Fibroblast of lung (primary cell): ENCODE measurements at regions not wholly inside any gene's neighbourhood (a gene's known extent, or its start where the extent isn't known, plus 50 kb on each side); places are given as distances from the start of the nearest gene placed in this dataset.

Source experiments
- EZH2 ChIP-seq: IDR thresholded peaks from 2 replicates; pipeline ENCODE4 v1.5.1; 2012; ENCODE audit warnings: low read length, control low read depth, mild to moderate bottlenecking; ENCODE audit errors: missing control alignments
- TF ChIP-seq, protein P1 (sequence below), 2 donors: IDR thresholded peaks in 1 of 2; conservative IDR thresholded peaks in 1 of 2; 1 replicate in 1 of 2; 2 replicates in 1 of 2; pipeline ENCODE4 v1.5.1; 2011 to 2012; ENCODE audit warnings: low read length in 2 of 2, control low read depth in 1 of 2, inconsistent platforms in 1 of 2, low read depth in 1 of 2, mild to moderate bottlenecking in 1 of 2

DNA sequence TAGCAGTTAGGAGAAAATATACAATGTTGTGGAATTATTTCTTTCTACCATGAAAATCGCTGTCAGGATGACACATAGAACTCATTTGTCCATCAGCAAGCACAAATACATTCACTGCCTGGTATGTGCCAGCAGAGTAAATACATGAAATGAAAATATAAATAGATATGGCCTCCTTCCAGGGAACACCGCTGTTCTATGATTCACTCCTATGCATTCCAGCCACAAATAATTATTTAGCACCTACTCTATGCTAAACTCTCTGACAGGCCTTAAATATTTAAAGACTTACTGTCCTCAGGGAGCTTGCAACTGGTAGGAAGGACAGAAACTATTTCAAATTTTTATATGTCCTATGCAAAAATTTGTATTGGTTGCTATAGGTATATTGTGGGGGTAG is 975.0 kb upstream of the NCAM2 start:
- TF ChIP-seq, protein P1, sequence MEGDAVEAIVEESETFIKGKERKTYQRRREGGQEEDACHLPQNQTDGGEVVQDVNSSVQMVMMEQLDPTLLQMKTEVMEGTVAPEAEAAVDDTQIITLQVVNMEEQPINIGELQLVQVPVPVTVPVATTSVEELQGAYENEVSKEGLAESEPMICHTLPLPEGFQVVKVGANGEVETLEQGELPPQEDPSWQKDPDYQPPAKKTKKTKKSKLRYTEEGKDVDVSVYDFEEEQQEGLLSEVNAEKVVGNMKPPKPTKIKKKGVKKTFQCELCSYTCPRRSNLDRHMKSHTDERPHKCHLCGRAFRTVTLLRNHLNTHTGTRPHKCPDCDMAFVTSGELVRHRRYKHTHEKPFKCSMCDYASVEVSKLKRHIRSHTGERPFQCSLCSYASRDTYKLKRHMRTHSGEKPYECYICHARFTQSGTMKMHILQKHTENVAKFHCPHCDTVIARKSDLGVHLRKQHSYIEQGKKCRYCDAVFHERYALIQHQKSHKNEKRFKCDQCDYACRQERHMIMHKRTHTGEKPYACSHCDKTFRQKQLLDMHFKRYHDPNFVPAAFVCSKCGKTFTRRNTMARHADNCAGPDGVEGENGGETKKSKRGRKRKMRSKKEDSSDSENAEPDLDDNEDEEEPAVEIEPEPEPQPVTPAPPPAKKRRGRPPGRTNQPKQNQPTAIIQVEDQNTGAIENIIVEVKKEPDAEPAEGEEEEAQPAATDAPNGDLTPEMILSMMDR (conservative IDR thresholded peaks at IDR 0.05 in 1 of 2, IDR thresholded peaks at IDR 0.05 in 1 of 2; ENCODE audit: low read depth in 1 of 2, low read length in 2 of 2) = no peak
- TF ChIP-seq EZH2 = no peak
